B cell (primary cell): ENCODE measurements at regions not wholly inside any gene's neighbourhood (a gene's known extent, or its start where the extent isn't known, plus 50 kb on each side); places are given as distances from the start of the nearest gene placed in this dataset.

Experiments
- CTCF ChIP-seq: fragments of 200-600 bp; IDR thresholded peaks from one replicate; pipeline ENCODE4 v1.8.0; 2022; ENCODE audit warnings: antibody characterized with exemption, mild to moderate bottlenecking
- EZH2 ChIP-seq: IDR thresholded peaks from 2 replicates; pipeline ENCODE4 v1.6.1; 2012; ENCODE audit warnings: borderline replicate concordance, low read depth, mild to moderate bottlenecking, moderate library complexity, low read length; ENCODE audit not compliant: insufficient read depth, poor library complexity, severe bottlenecking

- TF ChIP-seq CTCF = no peak
- TF ChIP-seq EZH2 = no peak
Measured at GRCh38 chr13:95386370-95386769, 85.1 kb upstream of the ABCC4 start.
